SK-N-SH (cell line): ENCODE measurements at regions not wholly inside any gene's neighbourhood (a gene's known extent, or its start where the extent isn't known, plus 50 kb on each side); places are given as distances from the start of the nearest gene placed in this dataset.
"Not testable (repeated sequence)": the region's sequence is repeated elsewhere in the genome, so short reads cannot be mapped to it uniquely, and the experiment has no call there.

Experiments
- CTCF ChIA-PET: fragments of 300-600, 350-600 bp; formaldehyde crosslinking; extraction: SDS; loops from one replicate; lab custom pipeline; 2021; lab: Yijun Ruan, JAX
- POLR2A ChIA-PET: fragments of 350-600 bp; sonication (Branson Sonifier 250); formaldehyde crosslinking; extraction: SDS; loops from one replicate; lab custom pipeline; 2020; ENCODE audit warnings: antibody characterized with exemption, inconsistent platforms; lab: Yijun Ruan, JAX
- DNase-seq: peaks from one replicate; pipeline ENCODE4 v3.0.0; 2012
- H2AFZ ChIP-seq: fragments of 200-600 bp; sonication (generic); 2 replicates; pipeline ENCODE4 v1.8.1; 2016; ENCODE audit warnings: antibody characterized with exemption, mild to moderate bottlenecking, low read depth
- H3F3A ChIP-seq: fragments of 200-600 bp; sonication (generic); replicated peaks from 2 replicates; pipeline ENCODE3; 2016; ENCODE audit warnings: antibody characterized with exemption, mild to moderate bottlenecking; ENCODE audit not compliant: insufficient read depth
- H3K27ac ChIP-seq, 2 experiments: fragments of 200-500 bp in 1 of 2; fragments of 200-600 bp in 1 of 2; sonication (Bioruptor generic) in 1 of 2; sonication (generic), shearing (Covaris generic) in 1 of 2; 2 replicates each; pipeline versions ENCODE4 v1.5.1 to v1.6.1; 2014 to 2016; ENCODE audit warnings: low read depth in 2 of 2, inconsistent platforms in 1 of 2, low read length in 1 of 2, mild to moderate bottlenecking in 1 of 2, mixed read lengths in 1 of 2
- H3K27me3 ChIP-seq: fragments of 200-600 bp; sonication (generic), shearing (Covaris generic); 2 replicates; pipeline ENCODE4 v1.6.1; 2016; ENCODE audit warnings: mixed run types; ENCODE audit not compliant: insufficient read depth
- H3K36me3 ChIP-seq, 2 experiments: fragments of 200-500 bp in 1 of 2; fragments of 200-600 bp in 1 of 2; sonication (Bioruptor generic) in 1 of 2; sonication (generic) in 1 of 2; replicated peaks in 1 of 2; 2 replicates each; pipeline versions ENCODE3 to v1.5.1; 2014 to 2016; ENCODE audit warnings: low read length in 1 of 2, mild to moderate bottlenecking in 1 of 2; ENCODE audit not compliant: insufficient read depth in 2 of 2, control insufficient read depth in 1 of 2
- H3K4me1 ChIP-seq, 2 experiments: fragments of 200-500 bp in 1 of 2; fragments of 200-600 bp in 1 of 2; sonication (Bioruptor generic) in 1 of 2; sonication (generic), shearing (Covaris generic) in 1 of 2; 2 replicates each; pipeline versions ENCODE4 v1.5.1 to v1.6.1; 2014 to 2016; ENCODE audit warnings: low read depth in 1 of 2, low read length in 1 of 2, mixed run types in 1 of 2; ENCODE audit not compliant: insufficient read depth in 2 of 2, control insufficient read depth in 1 of 2
- H3K4me2 ChIP-seq: fragments of 200-600 bp; sonication (generic), shearing (Covaris generic); 2 replicates; pipeline ENCODE4 v1.6.1; 2017; ENCODE audit warnings: mixed run types
- H3K4me3 ChIP-seq, 2 experiments: fragments of 200-500 bp in 1 of 2; fragments of 200-600 bp in 1 of 2; sonication (Bioruptor generic) in 1 of 2; sonication (generic), shearing (Covaris generic) in 1 of 2; 2 replicates each; pipeline versions ENCODE4 v1.5.1 to v1.8.1; 2014 to 2016; ENCODE audit warnings: low read depth in 2 of 2, inconsistent platforms in 1 of 2, low read length in 1 of 2, mild to moderate bottlenecking in 1 of 2, mixed read lengths in 1 of 2, moderate library complexity in 1 of 2
- H3K79me2 ChIP-seq: fragments of 200-600 bp; sonication (generic); 2 replicates; pipeline ENCODE4 v1.8.1; 2017; ENCODE audit warnings: mild to moderate bottlenecking; ENCODE audit not compliant: insufficient read depth
- H3K9ac ChIP-seq: fragments of 200-600 bp; sonication (generic); 2 replicates; pipeline ENCODE4 v1.6.1; 2017; ENCODE audit warnings: mixed run types
- H3K9me2 ChIP-seq: fragments of 200-600 bp; sonication (generic); 2 replicates; pipeline ENCODE4 v1.6.1; 2017; ENCODE audit warnings: mixed run types
- H3K9me3 ChIP-seq: fragments of 200-600 bp; sonication (generic); 2 replicates; pipeline ENCODE4 v1.6.1; 2017; ENCODE audit warnings: mixed run types, mild to moderate bottlenecking, moderate library complexity
- H4K20me1 ChIP-seq: fragments of 200-600 bp; sonication (generic); 2 replicates; pipeline ENCODE4 v1.6.1; 2017; ENCODE audit warnings: mild to moderate bottlenecking, mixed run types; ENCODE audit not compliant: insufficient read depth
- CTCF ChIP-seq: fragments of 200-600 bp; sonication (generic); IDR thresholded peaks from 2 replicates; pipeline ENCODE4 v1.6.1; 2017; ENCODE audit warnings: antibody characterized with exemption, mild to moderate bottlenecking, moderate library complexity
- WGBS: methylation state at CpG from one replicate; pipeline ENCODE4 v1.1.6; 2017; ENCODE audit warnings: low lambda C conversion rate; 5-methylcytosine and 5-hydroxymethylcytosine counted together

- H3K9me2 ChIP-seq, H3K4me3 ChIP-seq, H3K27ac ChIP-seq, DNase-seq, POLR2A ChIA-PET, H3K36me3 ChIP-seq, H3K9ac ChIP-seq, CTCF ChIA-PET, H2AFZ ChIP-seq, H4K20me1 ChIP-seq, H3K4me2 ChIP-seq, H3K27me3 ChIP-seq, H3F3A ChIP-seq, H3K79me2 ChIP-seq, H3K4me1 ChIP-seq, H3K9me3 ChIP-seq: not testable (repeated sequence)
- WGBS = 0% methylated on average over 1 of the region's 1 CpG
Measured at GRCh38 chr6:60559702-60560101, 1726.3 kb downstream of the KHDRBS2 start.

GRCh38 chr6:60547340-60547739 lies 1738.7 kb downstream of the KHDRBS2 start:
- H3K27me3 ChIP-seq, H3K9me2 ChIP-seq, H3K4me2 ChIP-seq, H3K9ac ChIP-seq, DNase-seq, H4K20me1 ChIP-seq, H3K27ac ChIP-seq, CTCF ChIA-PET, H3K9me3 ChIP-seq, H3K36me3 ChIP-seq, H3K4me3 ChIP-seq, H3F3A ChIP-seq, POLR2A ChIA-PET, H3K4me1 ChIP-seq, H2AFZ ChIP-seq, H3K79me2 ChIP-seq: not testable (repeated sequence)
- WGBS = 4% methylated on average over 2 of the region's 2 CpGs

- H3K36me3 ChIP-seq, H3K9me2 ChIP-seq, H3K4me2 ChIP-seq, H3K9me3 ChIP-seq, H2AFZ ChIP-seq, H3K4me1 ChIP-seq, H4K20me1 ChIP-seq, H3F3A ChIP-seq, DNase-seq, H3K4me3 ChIP-seq, CTCF ChIA-PET, H3K79me2 ChIP-seq, H3K27ac ChIP-seq, H3K9ac ChIP-seq, H3K27me3 ChIP-seq, POLR2A ChIA-PET: not testable (repeated sequence)
Measured at GRCh38 chr6:60524770-60525169, 1761.3 kb downstream of the KHDRBS2 start.

GRCh38 chr6:60477747-60478146 lies 1808.3 kb downstream of the KHDRBS2 start:
- DNase-seq, H3K79me2 ChIP-seq, H3K9ac ChIP-seq, H4K20me1 ChIP-seq, CTCF ChIA-PET, POLR2A ChIA-PET, H3K4me3 ChIP-seq, H3K27ac ChIP-seq, H3K36me3 ChIP-seq, H3K27me3 ChIP-seq, H3K4me1 ChIP-seq, H3K4me2 ChIP-seq, H3K9me3 ChIP-seq, H3F3A ChIP-seq, H2AFZ ChIP-seq, H3K9me2 ChIP-seq: not testable (repeated sequence)
- peak; percentile 15; the same call in 1 of the 2 replicates for TF ChIP-seq CTCF

GRCh38 chr6:60473805-60474204 lies 1812.2 kb downstream of the KHDRBS2 start:
- DNase-seq, H3K4me1 ChIP-seq, H3F3A ChIP-seq, H3K9ac ChIP-seq, H3K9me2 ChIP-seq, H4K20me1 ChIP-seq, H3K36me3 ChIP-seq, H3K9me3 ChIP-seq, H2AFZ ChIP-seq, POLR2A ChIA-PET, H3K27ac ChIP-seq, H3K4me2 ChIP-seq, H3K27me3 ChIP-seq, H3K79me2 ChIP-seq, CTCF ChIA-PET, H3K4me3 ChIP-seq: not testable (repeated sequence)
- 6% methylated on average over 2 of the region's 2 CpGs for WGBS

GRCh38 chr6:60471426-60471825 lies 1814.6 kb downstream of the KHDRBS2 start:
- POLR2A ChIA-PET, CTCF ChIA-PET: not testable (repeated sequence)
- WGBS = 6% methylated on average over 3 of the region's 3 CpGs

More at GRCh38 chr6:60471426-60471825, 1814.6 kb downstream of the KHDRBS2 start:
- H4K20me1 ChIP-seq, H3K9me2 ChIP-seq, H3K36me3 ChIP-seq, H3K27me3 ChIP-seq, H3K9ac ChIP-seq, H3K4me3 ChIP-seq, H3K4me2 ChIP-seq, H3K4me1 ChIP-seq, H2AFZ ChIP-seq, H3K9me3 ChIP-seq, H3K27ac ChIP-seq, H3F3A ChIP-seq, DNase-seq, H3K79me2 ChIP-seq: not testable (repeated sequence)
